Immature natural killer cell (primary cell): ENCODE measurements at regions not wholly inside any gene's neighbourhood (a gene's known extent, or its start where the extent isn't known, plus 50 kb on each side); places are given as distances from the start of the nearest gene placed in this dataset.

Experiments
- DNase-seq, 3 donors: peaks; one replicate each; pipeline ENCODE4 v3.0.0; 2022; ENCODE audit warnings: mixed read lengths in 1 of 3
- H3K27ac Mint-ChIP-seq, 6 donors: one replicate each; pipeline ENCODE4 v1.8.0; 2020; ENCODE audit warnings: mixed read lengths in 6 of 6, mild to moderate bottlenecking in 5 of 6, inconsistent platforms in 4 of 6, moderate library complexity in 3 of 6
- H3K27me3 Mint-ChIP-seq, 3 donors: one replicate each; pipeline ENCODE4 v1.8.0; 2020 to 2021; ENCODE audit warnings: low read depth in 3 of 3, mild to moderate bottlenecking in 3 of 3, mixed read lengths in 3 of 3, moderate library complexity in 3 of 3, inconsistent platforms in 1 of 3
- H3K36me3 Mint-ChIP-seq, 3 donors: one replicate each; pipeline ENCODE4 v1.8.0; 2020; ENCODE audit warnings: mixed read lengths in 3 of 3, inconsistent platforms in 2 of 3, mild to moderate bottlenecking in 2 of 3
- H3K4me1 Mint-ChIP-seq, 2 donors: one replicate each; pipeline ENCODE4 v1.8.0; 2020; ENCODE audit warnings: inconsistent platforms in 2 of 2, mild to moderate bottlenecking in 2 of 2, mixed read lengths in 2 of 2, moderate library complexity in 1 of 2
- H3K4me3 Mint-ChIP-seq, 5 donors: one replicate each; pipeline ENCODE4 v1.8.0; 2020; ENCODE audit warnings: mild to moderate bottlenecking in 5 of 5, mixed read lengths in 5 of 5, inconsistent platforms in 3 of 5, moderate library complexity in 3 of 5
- H3K9me3 Mint-ChIP-seq, 6 donors: one replicate each; pipeline ENCODE4 v1.8.0; 2020; ENCODE audit warnings: mild to moderate bottlenecking in 6 of 6, mixed read lengths in 6 of 6, inconsistent platforms in 4 of 6, moderate library complexity in 3 of 6

- Mint-ChIP-seq H3K9me3 (no peaks in the 10 kb centered on the region), H3K27ac (no peak overlapping the region), H3K36me3 (no peaks in the 10 kb centered on the region), H3K27me3 (peaks cover 2 to 3% (median 3%) of the 10 kb centered on the region in 3 donors), H3K4me3 (no peak overlapping the region), H3K4me1 (no peaks in the 10 kb centered on the region)
- DNase-seq = no peak
Observed at GRCh38 chr14:61128382-61129167, 147.5 kb downstream of the SLC38A6 start.

- Mint-ChIP-seq H3K4me3 (no peak overlapping the region), H3K4me1 (no peaks in the 10 kb centered on the region), H3K36me3 (no peaks in the 10 kb centered on the region), H3K27ac (no peak overlapping the region), H3K9me3 (no peaks in the 10 kb centered on the region), H3K27me3 (peaks cover 0 to 3% (median 2%) of the 10 kb centered on the region in 3 donors)
- no peak for DNase-seq
Observed at GRCh38 chr14:61126603-61127498, 145.8 kb downstream of the SLC38A6 start.

- no peaks in the 10 kb centered on the region for H3K4me1 Mint-ChIP-seq
- H3K4me3 Mint-ChIP-seq = no peak overlapping the region
- no peak overlapping the region for H3K27ac Mint-ChIP-seq
- H3K9me3 Mint-ChIP-seq = no peaks in the 10 kb centered on the region
- no peak for DNase-seq
- peaks cover 0 to 3% (median 2%) of the 10 kb centered on the region in 3 donors for H3K27me3 Mint-ChIP-seq
- no peaks in the 10 kb centered on the region for H3K36me3 Mint-ChIP-seq
Observed at GRCh38 chr14:61125867-61126572, 145.0 kb downstream of the SLC38A6 start.

- Mint-ChIP-seq H3K27me3 (peaks cover 0 to 4% (median 3%) of the 10 kb centered on the region in 3 donors), H3K36me3 (no peaks in the 10 kb centered on the region), H3K9me3 (no peaks in the 10 kb centered on the region), H3K27ac (no peak overlapping the region), H3K4me3 (no peak overlapping the region), H3K4me1 (no peaks in the 10 kb centered on the region)
- DNase-seq = no peak
Observed at GRCh38 chr14:61125041-61125866, 144.2 kb downstream of the SLC38A6 start.

GRCh38 chr14:61122862-61123261 lies 141.8 kb downstream of the SLC38A6 start:
- Mint-ChIP-seq H3K9me3 (peaks cover 0 to under 1% (median 0%) of the 10 kb centered on the region in 6 donors), H3K27me3 (peaks cover 0 to 8% (median 0%) of the 10 kb centered on the region in 3 donors), H3K4me1 (no peaks in the 10 kb centered on the region), H3K4me3 (no peak overlapping the region), H3K27ac (no peak overlapping the region), H3K36me3 (no peaks in the 10 kb centered on the region)
- DNase-seq = no peak

- Mint-ChIP-seq H3K27ac (no peak overlapping the region), H3K36me3 (no peaks in the 10 kb centered on the region), H3K4me1 (no peaks in the 10 kb centered on the region), H3K27me3 (peaks cover 0 to 8% (median 0%) of the 10 kb centered on the region in 3 donors), H3K4me3 (no peak overlapping the region), H3K9me3 (peaks cover 0 to 4% (median 0%) of the 10 kb centered on the region in 6 donors)
- no peak for DNase-seq
Observed at GRCh38 chr14:61121355-61121787, 140.3 kb downstream of the SLC38A6 start.

GRCh38 chr14:61120576-61120975 lies 139.5 kb downstream of the SLC38A6 start:
- Mint-ChIP-seq H3K36me3 (no peaks in the 10 kb centered on the region), H3K9me3 (peaks cover 0 to 4% (median 0%) of the 10 kb centered on the region in 6 donors), H3K27ac (peak overlapping the region in 1 of 6 donors; percentile 30), H3K4me1 (no peaks in the 10 kb centered on the region), H3K27me3 (peaks cover 0 to 8% (median 0%) of the 10 kb centered on the region in 3 donors), H3K4me3 (no peak overlapping the region)
- DNase-seq = no peak

GRCh38 chr14:61119006-61119405 lies 138.0 kb downstream of the SLC38A6 start:
- peaks cover 0 to 5% (median 0%) of the 10 kb centered on the region in 3 donors for H3K36me3 Mint-ChIP-seq
- no peak overlapping the region for H3K4me3 Mint-ChIP-seq
- H3K9me3 Mint-ChIP-seq = peaks cover 3 to 18% (median 11%) of the 10 kb centered on the region in 6 donors
- peaks cover 0 to 8% (median 0%) of the 10 kb centered on the region in 3 donors for H3K27me3 Mint-ChIP-seq
- DNase-seq = no peak
- no peak overlapping the region for H3K27ac Mint-ChIP-seq
- no peaks in the 10 kb centered on the region for H3K4me1 Mint-ChIP-seq

GRCh38 chr14:61116369-61116768 lies 135.3 kb downstream of the SLC38A6 start:
- H3K27me3 Mint-ChIP-seq = peaks cover 2 to 5% (median 2%) of the 10 kb centered on the region in 3 donors
- H3K36me3 Mint-ChIP-seq = peaks cover 0 to 8% (median 4%) of the 10 kb centered on the region in 3 donors
- H3K4me3 Mint-ChIP-seq = no peak overlapping the region
- DNase-seq = no peak
- no peaks in the 10 kb centered on the region for H3K4me1 Mint-ChIP-seq
- H3K27ac Mint-ChIP-seq = no peak overlapping the region
- peaks cover 6 to 25% (median 14%) of the 10 kb centered on the region in 6 donors for H3K9me3 Mint-ChIP-seq

GRCh38 chr14:61113561-61114225 lies 132.6 kb downstream of the SLC38A6 start:
- Mint-ChIP-seq H3K9me3 (peaks cover 6 to 25% (median 14%) of the 10 kb centered on the region in 6 donors), H3K4me3 (no peak overlapping the region), H3K4me1 (no peaks in the 10 kb centered on the region), H3K27ac (no peak overlapping the region), H3K27me3 (peaks cover 0 to 2% (median 2%) of the 10 kb centered on the region in 3 donors), H3K36me3 (peaks cover 0 to 8% (median 4%) of the 10 kb centered on the region in 3 donors)
- DNase-seq = no peak

GRCh38 chr14:61112506-61112905 lies 131.5 kb downstream of the SLC38A6 start:
- Mint-ChIP-seq H3K27me3 (peaks cover 0 to 2% (median 2%) of the 10 kb centered on the region in 3 donors), H3K36me3 (peaks cover 0 to 8% (median 4%) of the 10 kb centered on the region in 3 donors), H3K27ac (no peak overlapping the region), H3K4me3 (no peak overlapping the region), H3K4me1 (no peaks in the 10 kb centered on the region), H3K9me3 (peaks cover 5 to 25% (median 14%) of the 10 kb centered on the region in 6 donors)
- DNase-seq = no peak

GRCh38 chr14:61111731-61112130 lies 130.7 kb downstream of the SLC38A6 start:
- no peak for DNase-seq
- peaks cover 0 to 2% (median 2%) of the 10 kb centered on the region in 3 donors for H3K27me3 Mint-ChIP-seq
- peaks cover 3 to 25% (median 14%) of the 10 kb centered on the region in 6 donors for H3K9me3 Mint-ChIP-seq
- no peak overlapping the region for H3K4me3 Mint-ChIP-seq
- H3K36me3 Mint-ChIP-seq = peaks cover 0 to 8% (median 4%) of the 10 kb centered on the region in 3 donors
- H3K4me1 Mint-ChIP-seq = no peaks in the 10 kb centered on the region
- no peak overlapping the region for H3K27ac Mint-ChIP-seq
